Liver (tissue), 8 donors: ENCODE measurements at regions not wholly inside any gene's neighbourhood (a gene's known extent, or its start where the extent isn't known, plus 50 kb on each side); places are given as distances from the start of the nearest gene placed in this dataset.

Experiments
- DNase-seq: peaks from one replicate; pipeline ENCODE4 v3.0.0-alpha.2; 2017; ENCODE audit warnings: low spot score
- H3K27ac ChIP-seq, 2 donors: one replicate each; pipeline ENCODE4 v1.7.0; 2013; ENCODE audit warnings: inconsistent platforms in 2 of 2, low read length in 2 of 2, control low read depth in 1 of 2, low read depth in 1 of 2, mild to moderate bottlenecking in 1 of 2
- H3K27me3 ChIP-seq, 4 donors: one replicate each; pipeline versions ENCODE4 v1.6.1 to v1.7.0; 2013; ENCODE audit warnings: low read length in 3 of 4, inconsistent platforms in 1 of 4, mild to moderate bottlenecking in 1 of 4, moderate library complexity in 1 of 4; ENCODE audit not compliant: control insufficient read depth in 4 of 4, insufficient read depth in 4 of 4
- H3K36me3 ChIP-seq, 4 donors: one replicate each; pipeline versions ENCODE4 v1.6.1 to v1.7.0; 2013; ENCODE audit warnings: low read length in 3 of 4, mild to moderate bottlenecking in 3 of 4, low read depth in 1 of 4, moderate library complexity in 1 of 4; ENCODE audit not compliant: control insufficient read depth in 4 of 4, insufficient read depth in 3 of 4
- H3K4me1 ChIP-seq, 4 donors: one replicate each; pipeline versions ENCODE4 v1.6.1 to v1.7.0; 2013; ENCODE audit warnings: low read length in 3 of 4, mild to moderate bottlenecking in 3 of 4, moderate library complexity in 1 of 4; ENCODE audit not compliant: control insufficient read depth in 4 of 4, insufficient read depth in 4 of 4
- H3K4me3 ChIP-seq, 3 donors: one replicate each; pipeline versions ENCODE4 v1.6.1 to v1.7.0; 2013; ENCODE audit warnings: low read length in 3 of 3, control low read depth in 1 of 3, low read depth in 1 of 3, mild to moderate bottlenecking in 1 of 3
- H3K9ac ChIP-seq, 2 donors: one replicate each; pipeline ENCODE4 v1.7.0; 2013; ENCODE audit warnings: low read length in 2 of 2, mild to moderate bottlenecking in 2 of 2, moderate library complexity in 2 of 2, control low read depth in 1 of 2, low read depth in 1 of 2
- H3K9me3 ChIP-seq, 4 donors: one replicate each; pipeline versions ENCODE4 v1.6.1 to v1.7.0; 2013; ENCODE audit warnings: low read length in 3 of 4; ENCODE audit not compliant: control insufficient read depth in 4 of 4
- EGR1 ChIP-seq, 2 donors: IDR thresholded peaks; 2 replicates each; pipeline ENCODE4 v1.6.1; 2016 to 2018; ENCODE audit warnings: antibody characterized with exemption in 2 of 2, low read depth in 2 of 2
- FOXA1 ChIP-seq: IDR thresholded peaks from 2 replicates; pipeline ENCODE4 v1.6.1; 2016; ENCODE audit warnings: antibody characterized with exemption
- FOXA2 ChIP-seq: IDR thresholded peaks from 2 replicates; pipeline ENCODE4 v1.6.1; 2016; ENCODE audit warnings: antibody characterized with exemption
- GABPA ChIP-seq, 2 donors: IDR thresholded peaks in 1 of 2; conservative IDR thresholded peaks in 1 of 2; 2 replicates each; pipeline ENCODE4 v1.6.1; 2016; ENCODE audit warnings: antibody characterized with exemption in 2 of 2, mild to moderate bottlenecking in 1 of 2, moderate library complexity in 1 of 2
- HNF4A ChIP-seq, 2 donors: conservative IDR thresholded peaks; 2 replicates each; pipeline ENCODE4 v1.6.1; 2016; ENCODE audit warnings: antibody characterized with exemption in 2 of 2, mild to moderate bottlenecking in 2 of 2
- HNF4G ChIP-seq: IDR thresholded peaks from 2 replicates; pipeline ENCODE4 v1.6.1; 2016; ENCODE audit warnings: antibody characterized with exemption
- JUND ChIP-seq, 2 donors: IDR thresholded peaks; 2 replicates each; pipeline ENCODE4 v1.6.1; 2016; ENCODE audit warnings: antibody characterized with exemption in 2 of 2
- NR2F2 ChIP-seq: IDR thresholded peaks from 2 replicates; pipeline ENCODE4 v1.6.1; 2016; ENCODE audit warnings: antibody characterized with exemption
- RAD21 ChIP-seq, 2 donors: IDR thresholded peaks; 2 replicates each; pipeline ENCODE4 v1.6.1; 2016; ENCODE audit warnings: antibody characterized with exemption in 2 of 2, mild to moderate bottlenecking in 2 of 2
- RXRA ChIP-seq, 2 donors: IDR thresholded peaks; 2 replicates each; pipeline ENCODE4 v1.6.1; 2017 to 2018; ENCODE audit warnings: antibody characterized with exemption in 2 of 2, mild to moderate bottlenecking in 1 of 2
- SP1 ChIP-seq: IDR thresholded peaks from 2 replicates; pipeline ENCODE4 v1.6.1; 2018; ENCODE audit warnings: antibody characterized with exemption, mild to moderate bottlenecking
- TAF1 ChIP-seq: conservative IDR thresholded peaks from 2 replicates; pipeline ENCODE4 v1.6.1; 2016; ENCODE audit warnings: antibody characterized with exemption, mild to moderate bottlenecking
- YY1 ChIP-seq: IDR thresholded peaks from 2 replicates; pipeline ENCODE4 v1.6.1; 2016; ENCODE audit warnings: antibody characterized with exemption, mild to moderate bottlenecking
- WGBS: extraction: QIAGEN DNeasy Blood & Tissue Kit; methylation state at CpG from one replicate; pipeline ENCODE4 v1.1.7; 2013; 5-methylcytosine and 5-hydroxymethylcytosine counted together
- TF ChIP-seq, protein P1 (sequence below): IDR thresholded peaks from 2 replicates; pipeline ENCODE4 v1.6.1; 2016; ENCODE audit warnings: antibody characterized with exemption
- TF ChIP-seq, protein P2 (sequence below): IDR thresholded peaks from 2 replicates; pipeline ENCODE4 v1.6.1; 2016; ENCODE audit warnings: antibody characterized with exemption, mild to moderate bottlenecking
- TF ChIP-seq, protein P3 (sequence below): IDR thresholded peaks from 2 replicates; pipeline ENCODE4 v1.6.1; 2016; ENCODE audit warnings: antibody characterized with exemption
- TF ChIP-seq, protein P4 (sequence below): fragments of 150-350 bp; IDR thresholded peaks from 2 replicates; pipeline ENCODE4 v1.5.1; 2017; ENCODE audit warnings: improper control_type of control experiment, low read depth, low read length; ENCODE audit not compliant: missing input control
- TF ChIP-seq, protein P5 (sequence below): IDR thresholded peaks from 2 replicates; pipeline ENCODE4 v1.6.1; 2016; ENCODE audit warnings: antibody characterized with exemption
- donor health status: healthy.
- donor health status: healthy.
- donor health status: healthy.
- donor health status: healthy.
- donor health status: healthy.

DNA sequence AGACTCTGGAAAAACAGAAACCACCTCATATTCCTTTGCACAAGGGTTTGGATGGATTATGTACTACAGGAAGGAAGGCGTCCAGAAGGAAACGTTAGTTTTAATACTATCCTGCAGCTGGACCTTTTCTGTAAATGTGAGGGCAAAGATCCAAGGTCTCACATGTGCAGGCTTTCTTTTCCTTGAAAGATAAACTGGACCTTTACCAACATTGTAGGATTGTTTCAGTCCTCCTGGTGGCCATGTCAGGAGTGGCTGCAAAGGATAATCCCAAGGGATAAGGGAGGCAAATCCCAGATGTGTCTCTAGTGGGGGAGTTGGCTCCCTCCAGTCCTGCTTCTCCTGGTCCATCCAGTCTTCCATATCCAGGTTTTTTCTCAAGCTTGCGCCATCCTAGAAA lies 397.5 kb downstream of the HTR1A start:
- H3K36me3 ChIP-seq = no peaks in the 10 kb centered on the region
- no peak overlapping the region for H3K27ac ChIP-seq
- WGBS = 77% methylated on average over 3 of the region's 3 CpGs
- H3K9me3 ChIP-seq = peaks cover 8 to 13% (median 12%) of the 10 kb centered on the region in 4 donors
- H3K4me1 ChIP-seq = no peaks in the 10 kb centered on the region
- no peak overlapping the region for H3K4me3 ChIP-seq
- DNase-seq = no peak
- no peaks in the 10 kb centered on the region for H3K27me3 ChIP-seq
- TF ChIP-seq, protein P1, sequence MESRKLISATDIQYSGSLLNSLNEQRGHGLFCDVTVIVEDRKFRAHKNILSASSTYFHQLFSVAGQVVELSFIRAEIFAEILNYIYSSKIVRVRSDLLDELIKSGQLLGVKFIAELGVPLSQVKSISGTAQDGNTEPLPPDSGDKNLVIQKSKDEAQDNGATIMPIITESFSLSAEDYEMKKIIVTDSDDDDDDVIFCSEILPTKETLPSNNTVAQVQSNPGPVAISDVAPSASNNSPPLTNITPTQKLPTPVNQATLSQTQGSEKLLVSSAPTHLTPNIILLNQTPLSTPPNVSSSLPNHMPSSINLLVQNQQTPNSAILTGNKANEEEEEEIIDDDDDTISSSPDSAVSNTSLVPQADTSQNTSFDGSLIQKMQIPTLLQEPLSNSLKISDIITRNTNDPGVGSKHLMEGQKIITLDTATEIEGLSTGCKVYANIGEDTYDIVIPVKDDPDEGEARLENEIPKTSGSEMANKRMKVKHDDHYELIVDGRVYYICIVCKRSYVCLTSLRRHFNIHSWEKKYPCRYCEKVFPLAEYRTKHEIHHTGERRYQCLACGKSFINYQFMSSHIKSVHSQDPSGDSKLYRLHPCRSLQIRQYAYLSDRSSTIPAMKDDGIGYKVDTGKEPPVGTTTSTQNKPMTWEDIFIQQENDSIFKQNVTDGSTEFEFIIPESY = no peak
- TF ChIP-seq FOXA1 = no peak
- no peak for TF ChIP-seq HNF4G
- TF ChIP-seq SP1 = no peak
- TF ChIP-seq HNF4A (conservative IDR thresholded peaks at IDR 0.05) = no peak
- TF ChIP-seq GABPA (IDR thresholded peaks at IDR 0.05 in 1 of 2, conservative IDR thresholded peaks at IDR 0.05 in 1 of 2) = no peak
- TF ChIP-seq, protein P2, sequence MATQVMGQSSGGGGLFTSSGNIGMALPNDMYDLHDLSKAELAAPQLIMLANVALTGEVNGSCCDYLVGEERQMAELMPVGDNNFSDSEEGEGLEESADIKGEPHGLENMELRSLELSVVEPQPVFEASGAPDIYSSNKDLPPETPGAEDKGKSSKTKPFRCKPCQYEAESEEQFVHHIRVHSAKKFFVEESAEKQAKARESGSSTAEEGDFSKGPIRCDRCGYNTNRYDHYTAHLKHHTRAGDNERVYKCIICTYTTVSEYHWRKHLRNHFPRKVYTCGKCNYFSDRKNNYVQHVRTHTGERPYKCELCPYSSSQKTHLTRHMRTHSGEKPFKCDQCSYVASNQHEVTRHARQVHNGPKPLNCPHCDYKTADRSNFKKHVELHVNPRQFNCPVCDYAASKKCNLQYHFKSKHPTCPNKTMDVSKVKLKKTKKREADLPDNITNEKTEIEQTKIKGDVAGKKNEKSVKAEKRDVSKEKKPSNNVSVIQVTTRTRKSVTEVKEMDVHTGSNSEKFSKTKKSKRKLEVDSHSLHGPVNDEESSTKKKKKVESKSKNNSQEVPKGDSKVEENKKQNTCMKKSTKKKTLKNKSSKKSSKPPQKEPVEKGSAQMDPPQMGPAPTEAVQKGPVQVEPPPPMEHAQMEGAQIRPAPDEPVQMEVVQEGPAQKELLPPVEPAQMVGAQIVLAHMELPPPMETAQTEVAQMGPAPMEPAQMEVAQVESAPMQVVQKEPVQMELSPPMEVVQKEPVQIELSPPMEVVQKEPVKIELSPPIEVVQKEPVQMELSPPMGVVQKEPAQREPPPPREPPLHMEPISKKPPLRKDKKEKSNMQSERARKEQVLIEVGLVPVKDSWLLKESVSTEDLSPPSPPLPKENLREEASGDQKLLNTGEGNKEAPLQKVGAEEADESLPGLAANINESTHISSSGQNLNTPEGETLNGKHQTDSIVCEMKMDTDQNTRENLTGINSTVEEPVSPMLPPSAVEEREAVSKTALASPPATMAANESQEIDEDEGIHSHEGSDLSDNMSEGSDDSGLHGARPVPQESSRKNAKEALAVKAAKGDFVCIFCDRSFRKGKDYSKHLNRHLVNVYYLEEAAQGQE = no peak
- TF ChIP-seq, protein P3, sequence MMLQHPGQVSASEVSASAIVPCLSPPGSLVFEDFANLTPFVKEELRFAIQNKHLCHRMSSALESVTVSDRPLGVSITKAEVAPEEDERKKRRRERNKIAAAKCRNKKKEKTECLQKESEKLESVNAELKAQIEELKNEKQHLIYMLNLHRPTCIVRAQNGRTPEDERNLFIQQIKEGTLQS = no peak
- TF ChIP-seq TAF1 = no peak
- no peak for TF ChIP-seq JUND (IDR thresholded peaks at IDR 0.05)
- no peak for TF ChIP-seq RAD21 (IDR thresholded peaks at IDR 0.05)
- TF ChIP-seq, protein P4, sequence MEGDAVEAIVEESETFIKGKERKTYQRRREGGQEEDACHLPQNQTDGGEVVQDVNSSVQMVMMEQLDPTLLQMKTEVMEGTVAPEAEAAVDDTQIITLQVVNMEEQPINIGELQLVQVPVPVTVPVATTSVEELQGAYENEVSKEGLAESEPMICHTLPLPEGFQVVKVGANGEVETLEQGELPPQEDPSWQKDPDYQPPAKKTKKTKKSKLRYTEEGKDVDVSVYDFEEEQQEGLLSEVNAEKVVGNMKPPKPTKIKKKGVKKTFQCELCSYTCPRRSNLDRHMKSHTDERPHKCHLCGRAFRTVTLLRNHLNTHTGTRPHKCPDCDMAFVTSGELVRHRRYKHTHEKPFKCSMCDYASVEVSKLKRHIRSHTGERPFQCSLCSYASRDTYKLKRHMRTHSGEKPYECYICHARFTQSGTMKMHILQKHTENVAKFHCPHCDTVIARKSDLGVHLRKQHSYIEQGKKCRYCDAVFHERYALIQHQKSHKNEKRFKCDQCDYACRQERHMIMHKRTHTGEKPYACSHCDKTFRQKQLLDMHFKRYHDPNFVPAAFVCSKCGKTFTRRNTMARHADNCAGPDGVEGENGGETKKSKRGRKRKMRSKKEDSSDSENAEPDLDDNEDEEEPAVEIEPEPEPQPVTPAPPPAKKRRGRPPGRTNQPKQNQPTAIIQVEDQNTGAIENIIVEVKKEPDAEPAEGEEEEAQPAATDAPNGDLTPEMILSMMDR = no peak
- TF ChIP-seq RXRA (IDR thresholded peaks at IDR 0.05) = no peak
- no peak for TF ChIP-seq EGR1 (IDR thresholded peaks at IDR 0.05; ENCODE audit: low read depth in 2 of 2)
- TF ChIP-seq FOXA2 = no peak
- TF ChIP-seq NR2F2 = no peak
- TF ChIP-seq, protein P5, sequence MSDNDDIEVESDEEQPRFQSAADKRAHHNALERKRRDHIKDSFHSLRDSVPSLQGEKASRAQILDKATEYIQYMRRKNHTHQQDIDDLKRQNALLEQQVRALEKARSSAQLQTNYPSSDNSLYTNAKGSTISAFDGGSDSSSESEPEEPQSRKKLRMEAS = no peak
- no peak for TF ChIP-seq YY1
- H3K9ac ChIP-seq = no peak overlapping the region
